MCF 10A (cell line): ENCODE measurements at regions not wholly inside any gene's neighbourhood (a gene's known extent, or its start where the extent isn't known, plus 50 kb on each side); places are given as distances from the start of the nearest gene placed in this dataset.

ENCODE experiments used
- BruUV-seq: library from RNA; stranded (reverse); fragments of 400-500 nt; replicated peaks from 2 replicates; lab custom pipeline; 2021; lab: Mats Ljungman, UMichigan
- CTCF ChIA-PET: fragments of 300-600 bp; sonication (Branson Sonifier 250); formaldehyde crosslinking; extraction: SDS; loops from one replicate; lab custom pipeline; 2021; ENCODE audit warnings: antibody characterized with exemption, inconsistent platforms; lab: Yijun Ruan, JAX
- POLR2A ChIA-PET: fragments of 300-600, 350-650 bp; sonication (Branson Sonifier 250); formaldehyde crosslinking; extraction: SDS; loops from one replicate; lab custom pipeline; 2020; ENCODE audit warnings: antibody characterized with exemption, inconsistent platforms; lab: Yijun Ruan, JAX
- DNase-seq: peaks from one replicate; pipeline ENCODE4 v3.0.0-alpha.2; 2018; ENCODE audit not compliant: unreplicated experiment
- H3K27ac Mint-ChIP-seq: one replicate; pipeline ENCODE4 v1.8.0; 2022; ENCODE audit warnings: mild to moderate bottlenecking, low read depth, mixed read lengths; ENCODE audit not compliant: unreplicated experiment
- H3K27me3 Mint-ChIP-seq: one replicate; pipeline ENCODE4 v1.8.0; 2022; ENCODE audit warnings: mixed read lengths; ENCODE audit not compliant: insufficient read depth, unreplicated experiment
- H3K36me3 Mint-ChIP-seq: one replicate; pipeline ENCODE4 v1.8.0; 2022; ENCODE audit warnings: mild to moderate bottlenecking, moderate library complexity, mixed read lengths; ENCODE audit not compliant: insufficient read depth, unreplicated experiment
- H3K4me1 Mint-ChIP-seq: one replicate; pipeline ENCODE4 v1.8.0; 2022; ENCODE audit warnings: mixed read lengths; ENCODE audit not compliant: insufficient read depth, unreplicated experiment
- H3K4me3 Mint-ChIP-seq: one replicate; pipeline ENCODE4 v1.8.0; 2022; ENCODE audit warnings: mild to moderate bottlenecking, moderate library complexity, mixed read lengths; ENCODE audit not compliant: unreplicated experiment
- H3K9me3 Mint-ChIP-seq: one replicate; pipeline ENCODE4 v1.8.0; 2022; ENCODE audit warnings: mixed read lengths; ENCODE audit not compliant: unreplicated experiment
- intact Hi-C: fragments of 100-400 bp; cut with micrococcal nuclease; formaldehyde crosslinking; loops from 2 replicates; pipeline ENCODE4 v1.14.1; 2022
- TF ChIP-seq, protein P1 (sequence below): fragments of 200-600 bp; IDR thresholded peaks from one replicate; pipeline ENCODE4 v1.8.0; 2022; ENCODE audit warnings: antibody characterized with exemption, mild to moderate bottlenecking; ENCODE audit not compliant: unreplicated experiment

DNA sequence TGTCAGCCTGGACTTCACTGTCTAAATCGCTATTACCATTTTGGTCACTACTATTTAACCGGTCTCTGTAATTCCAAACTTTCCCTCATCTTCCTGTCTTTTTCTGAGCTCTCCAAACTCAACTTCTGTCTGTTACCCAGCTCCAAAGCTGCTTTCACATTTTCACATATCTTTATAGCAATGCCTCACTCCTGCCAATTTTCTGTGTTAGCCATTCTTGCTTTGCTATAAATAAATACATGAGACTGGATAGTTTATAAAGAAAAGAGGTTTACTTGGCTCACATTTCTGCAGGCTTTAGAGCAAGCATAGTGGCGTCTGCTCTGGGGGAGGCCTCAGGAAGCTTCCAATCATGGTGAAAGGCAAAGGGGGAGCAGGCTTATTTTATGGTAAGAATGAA, 368.3 kb upstream of the GNPDA2 start:
- DNase-seq, result no peak
- CTCF ChIA-PET, result interaction anchor here (0.6 to 1.4 kb wide), 2 partner anchors 11 to 109 kb away, joined by 3 read pairs; no protein-coding TSS in a partner anchor

DNA sequence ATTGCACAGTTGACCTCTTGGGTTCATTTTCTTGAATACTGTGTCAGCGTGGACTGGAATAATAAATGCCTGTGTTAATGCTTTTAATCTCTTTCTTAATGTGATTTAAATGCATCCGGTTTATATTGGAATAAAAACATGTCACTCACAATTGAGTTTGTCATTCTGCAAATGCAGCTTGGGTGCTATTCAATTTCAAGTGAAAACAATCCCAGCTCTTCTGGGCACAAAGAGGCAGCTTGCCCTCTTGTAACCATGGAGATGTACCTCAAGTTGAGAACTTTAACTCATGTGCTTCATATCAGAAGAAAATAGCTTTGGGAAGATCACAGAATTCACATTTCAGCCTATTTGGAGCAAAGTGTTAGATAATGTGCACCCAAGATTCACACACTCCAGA, 355.7 kb upstream of the GNPDA2 start:
- intact Hi-C loops, result no loop called here
- peaks cover 6% of the 10 kb centered on the region for H3K36me3 Mint-ChIP-seq
- no peak overlapping the region for H3K4me3 Mint-ChIP-seq
- no peak overlapping the region for H3K27ac Mint-ChIP-seq
- peaks cover 7% of the 10 kb centered on the region for H3K9me3 Mint-ChIP-seq
- no peak for DNase-seq
- POLR2A ChIA-PET, result no interaction called here
- peaks cover 30% of the 10 kb centered on the region for H3K4me1 Mint-ChIP-seq
- CTCF ChIA-PET, result no interaction called here
- TF ChIP-seq, protein P1, sequence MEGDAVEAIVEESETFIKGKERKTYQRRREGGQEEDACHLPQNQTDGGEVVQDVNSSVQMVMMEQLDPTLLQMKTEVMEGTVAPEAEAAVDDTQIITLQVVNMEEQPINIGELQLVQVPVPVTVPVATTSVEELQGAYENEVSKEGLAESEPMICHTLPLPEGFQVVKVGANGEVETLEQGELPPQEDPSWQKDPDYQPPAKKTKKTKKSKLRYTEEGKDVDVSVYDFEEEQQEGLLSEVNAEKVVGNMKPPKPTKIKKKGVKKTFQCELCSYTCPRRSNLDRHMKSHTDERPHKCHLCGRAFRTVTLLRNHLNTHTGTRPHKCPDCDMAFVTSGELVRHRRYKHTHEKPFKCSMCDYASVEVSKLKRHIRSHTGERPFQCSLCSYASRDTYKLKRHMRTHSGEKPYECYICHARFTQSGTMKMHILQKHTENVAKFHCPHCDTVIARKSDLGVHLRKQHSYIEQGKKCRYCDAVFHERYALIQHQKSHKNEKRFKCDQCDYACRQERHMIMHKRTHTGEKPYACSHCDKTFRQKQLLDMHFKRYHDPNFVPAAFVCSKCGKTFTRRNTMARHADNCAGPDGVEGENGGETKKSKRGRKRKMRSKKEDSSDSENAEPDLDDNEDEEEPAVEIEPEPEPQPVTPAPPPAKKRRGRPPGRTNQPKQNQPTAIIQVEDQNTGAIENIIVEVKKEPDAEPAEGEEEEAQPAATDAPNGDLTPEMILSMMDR, result no peak
- H3K27me3 Mint-ChIP-seq, result no peaks in the 10 kb centered on the region
- BruUV-seq, result no TSS peak

More for the DNA sequence above, 368.3 kb upstream of the GNPDA2 start:
- POLR2A ChIA-PET, result no interaction called here
- no peaks in the 10 kb centered on the region for H3K27me3 Mint-ChIP-seq
- H3K4me1 Mint-ChIP-seq, result no peaks in the 10 kb centered on the region
- intact Hi-C loops, result no loop called here
- no peak overlapping the region for H3K4me3 Mint-ChIP-seq
- no peak overlapping the region for H3K27ac Mint-ChIP-seq
- no peaks in the 10 kb centered on the region for H3K36me3 Mint-ChIP-seq
- TF ChIP-seq, protein P1, result no peak
- BruUV-seq, result no TSS peak
- H3K9me3 Mint-ChIP-seq, result peaks cover 19% of the 10 kb centered on the region

DNA sequence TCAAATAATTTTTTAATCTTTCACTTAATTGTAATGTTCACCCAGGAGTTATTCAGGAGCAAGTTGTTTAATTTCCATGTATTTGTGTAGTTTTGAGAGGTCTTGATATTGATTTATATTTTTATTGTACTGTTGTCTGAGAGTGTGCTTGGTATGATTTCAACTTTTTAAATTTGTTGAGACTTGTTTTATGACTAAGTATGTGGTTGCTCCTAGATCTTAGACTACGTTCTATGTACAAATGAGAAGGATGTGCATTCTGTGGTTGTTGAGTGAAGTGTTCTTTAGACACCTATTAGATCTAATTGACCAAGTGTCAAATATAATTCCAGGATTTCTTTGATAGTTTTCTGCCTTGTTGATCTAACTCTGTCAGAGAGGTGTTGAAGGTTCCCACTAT, 353.3 kb upstream of the GNPDA2 start:
- ChIA-PET POLR2A (no interaction called here), CTCF (no interaction called here)
- TF ChIP-seq, protein P1, result no peak
- intact Hi-C loops, result no loop called here
- Mint-ChIP-seq H3K27ac (peak overlapping the region; percentile 70), H3K4me3 (no peak overlapping the region), H3K9me3 (peaks cover 7% of the 10 kb centered on the region), H3K4me1 (peaks cover 20% of the 10 kb centered on the region), H3K36me3 (peaks cover 6% of the 10 kb centered on the region), H3K27me3 (no peaks in the 10 kb centered on the region)
- DNase-seq, result no peak
- no TSS peak for BruUV-seq

DNA sequence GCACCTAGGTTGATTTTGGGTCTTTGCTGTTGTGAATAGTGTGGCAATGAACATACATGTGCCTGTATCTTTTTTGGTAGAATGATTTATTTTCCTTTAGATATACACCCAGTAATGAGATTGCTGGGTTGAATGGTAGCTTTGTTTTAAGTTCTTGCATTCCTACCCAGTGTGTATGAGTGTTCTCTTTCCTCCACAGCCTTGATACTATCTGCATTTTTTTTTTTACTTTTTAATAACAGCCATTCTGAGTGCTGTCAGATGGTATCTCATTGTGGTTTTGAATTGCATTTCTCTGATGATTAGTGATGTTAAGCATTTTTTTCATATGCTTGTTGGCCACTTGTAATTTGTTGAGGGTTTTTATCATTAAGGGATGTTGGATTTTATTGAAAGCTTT, 351.8 kb upstream of the GNPDA2 start:
- peaks cover 3% of the 10 kb centered on the region for H3K9me3 Mint-ChIP-seq
- no peak overlapping the region for H3K27ac Mint-ChIP-seq
- peaks cover 20% of the 10 kb centered on the region for H3K4me1 Mint-ChIP-seq
- intact Hi-C loops, result no loop called here
- POLR2A ChIA-PET, result interaction anchor here (0.7 kb wide), 1 partner anchor 61 kb away, joined by 3 read pairs; no protein-coding TSS in a partner anchor
- no TSS peak for BruUV-seq
- DNase-seq, result no peak
- no peaks in the 10 kb centered on the region for H3K27me3 Mint-ChIP-seq
- no peak overlapping the region for H3K4me3 Mint-ChIP-seq
- CTCF ChIA-PET, result interaction anchor here (0.6 kb wide), 1 partner anchor 237 kb away, joined by 3 read pairs; no protein-coding TSS in a partner anchor
- TF ChIP-seq, protein P1, result no peak
- peaks cover 6% of the 10 kb centered on the region for H3K36me3 Mint-ChIP-seq
